ENCODE measurements at regions not wholly inside any gene's neighbourhood (a gene's known extent, or its start where the extent isn't known, plus 50 kb on each side); places are given as distances from the start of the nearest gene placed in this dataset.
"Not testable (repeated sequence)": the region's sequence is repeated elsewhere in the genome, so short reads cannot be mapped to it uniquely, and the experiment has no call there.

DNA sequence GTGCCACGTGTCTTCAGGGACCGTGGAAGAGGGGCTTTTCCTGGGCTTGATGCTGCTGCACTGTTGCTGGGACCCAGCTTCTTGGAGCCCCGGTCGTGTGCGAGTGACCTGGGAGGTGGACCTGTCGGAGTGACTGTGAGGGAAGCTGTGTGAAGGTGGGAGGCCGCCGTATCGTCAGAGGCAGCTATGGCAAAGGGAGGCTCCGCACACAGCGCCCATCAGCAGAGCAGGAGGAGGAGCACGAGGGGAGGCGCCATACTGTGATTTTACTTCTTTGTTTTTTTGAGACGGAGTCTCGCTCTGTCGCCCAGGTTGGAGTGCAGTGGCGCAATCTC, 171.0 kb downstream of the LAT start:
- DNase-seq, result not testable (repeated sequence)

DNA sequence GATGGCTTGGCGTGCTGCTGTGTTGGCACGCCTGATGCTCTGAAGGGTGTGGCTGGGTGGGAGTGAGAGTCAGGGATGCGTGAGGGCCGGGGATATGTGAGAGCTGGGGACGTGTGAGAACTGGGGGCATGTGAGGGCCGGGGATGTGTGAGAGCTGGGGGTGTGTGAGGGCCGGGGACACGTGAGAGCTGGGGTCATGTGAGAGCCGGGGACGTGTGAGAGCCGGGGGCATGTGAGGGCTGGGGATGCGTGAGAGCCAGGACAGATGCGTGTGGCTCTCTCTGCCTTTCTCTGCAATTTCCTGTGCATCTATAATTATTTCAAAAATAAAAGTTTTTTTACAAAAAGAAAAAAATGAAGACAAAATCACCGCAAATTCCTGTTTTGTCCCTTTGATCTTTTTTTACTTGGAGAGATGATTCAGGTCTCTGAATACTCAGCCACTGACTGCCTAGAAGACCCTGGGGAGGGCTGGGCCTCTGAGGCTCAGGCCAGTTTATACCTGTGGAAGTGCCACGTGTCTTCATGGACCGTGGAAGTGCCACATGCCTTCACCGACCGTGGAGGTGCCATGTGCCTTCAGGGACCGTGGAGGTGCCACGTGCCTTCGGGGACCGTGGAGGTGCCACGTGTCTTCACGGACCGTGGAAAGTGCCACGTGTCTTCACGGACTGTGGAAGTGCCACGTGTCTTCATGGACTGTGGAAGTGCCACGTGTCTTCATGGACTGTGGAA, 170.4 kb downstream of the LAT start:
- DNase-seq, result not testable (repeated sequence)

DNA sequence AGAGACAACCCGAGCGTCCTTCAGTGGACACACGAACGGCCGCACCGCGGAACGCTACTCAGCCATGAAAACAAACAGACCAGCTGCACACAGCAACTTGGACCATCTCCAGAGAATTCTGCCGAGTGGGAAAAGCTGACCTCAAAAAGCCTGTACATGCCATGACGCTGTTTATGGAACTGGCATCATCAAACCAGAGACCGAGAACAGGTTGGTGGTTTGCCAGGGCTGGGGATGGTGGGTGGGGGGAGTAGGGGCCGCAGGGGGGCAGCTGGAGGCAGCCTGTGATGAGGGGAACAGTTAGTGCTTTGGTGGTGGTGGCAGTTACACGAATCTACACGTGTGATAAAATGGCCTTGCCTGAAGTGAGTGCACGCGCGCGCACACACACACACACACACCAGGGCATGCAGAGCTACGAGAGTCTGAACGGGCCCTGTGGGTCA, 169.8 kb downstream of the LAT start:
- DNase-seq, result no peak

DNA sequence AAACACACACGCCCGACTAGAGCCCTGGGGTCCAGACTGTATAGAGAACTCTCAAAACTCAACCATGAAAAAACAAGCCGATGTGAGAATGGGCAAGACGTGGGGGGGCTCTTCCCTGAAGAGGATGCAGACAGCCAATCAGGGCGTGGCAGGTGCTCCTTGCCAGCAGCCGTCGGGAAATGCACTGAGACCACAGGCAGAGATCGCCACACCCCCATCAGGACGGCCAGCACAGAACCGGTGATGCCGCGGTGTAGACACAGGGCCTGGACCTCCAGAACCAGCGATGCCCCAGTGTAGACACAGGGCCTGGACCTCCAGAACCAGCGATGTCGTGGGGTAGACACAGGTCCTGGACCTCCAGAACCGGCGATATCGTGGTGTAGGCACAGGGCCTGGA, 169.2 kb downstream of the LAT start:
- no peak for DNase-seq

DNA sequence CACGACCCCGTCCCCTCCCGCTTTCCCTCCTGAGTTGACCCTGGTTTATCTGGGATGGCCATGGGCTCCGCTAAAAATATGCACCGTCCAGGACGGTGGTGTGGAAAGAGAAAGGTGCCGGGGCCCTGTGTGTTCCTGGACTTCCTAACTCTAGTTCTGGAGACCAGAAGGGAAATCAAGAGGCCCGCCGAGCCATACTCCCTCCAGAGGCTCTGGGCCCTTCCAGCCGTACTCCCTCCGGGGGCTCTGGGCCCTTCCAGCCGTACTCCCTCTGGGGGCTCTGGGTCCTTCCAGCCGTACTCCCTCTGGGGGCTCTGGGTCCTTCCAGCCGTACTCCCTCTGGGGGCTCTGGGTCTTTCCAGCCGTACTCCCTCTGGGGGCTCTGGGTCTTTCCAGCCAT, 168.5 kb downstream of the LAT start:
- not testable (repeated sequence) for DNase-seq

DNA sequence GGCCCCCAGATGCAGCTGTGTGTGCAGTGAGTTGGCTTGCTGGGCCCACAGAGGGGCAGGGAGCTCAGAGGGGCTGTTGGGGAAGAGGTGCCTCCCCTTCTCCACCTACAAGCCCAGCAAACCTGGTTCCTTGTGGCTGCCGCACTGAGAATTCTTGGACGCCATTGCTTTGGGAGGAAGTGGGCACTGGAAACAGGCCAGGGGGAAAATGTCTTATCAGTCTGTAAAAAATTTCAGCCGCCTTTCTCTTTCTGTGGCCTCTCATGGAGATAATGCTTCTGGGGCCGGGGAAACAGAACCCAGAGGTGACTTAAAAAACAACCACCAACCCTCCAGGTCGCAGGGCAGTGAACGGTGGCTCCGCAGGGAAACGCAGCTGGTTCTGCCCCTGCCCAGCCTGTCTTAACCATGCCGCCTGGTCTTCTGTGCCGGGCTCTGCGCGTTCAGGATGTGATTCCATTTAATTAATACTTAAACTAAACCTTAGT, 167.7 kb downstream of the LAT start:
- DNase-seq, result not testable (repeated sequence)

DNA sequence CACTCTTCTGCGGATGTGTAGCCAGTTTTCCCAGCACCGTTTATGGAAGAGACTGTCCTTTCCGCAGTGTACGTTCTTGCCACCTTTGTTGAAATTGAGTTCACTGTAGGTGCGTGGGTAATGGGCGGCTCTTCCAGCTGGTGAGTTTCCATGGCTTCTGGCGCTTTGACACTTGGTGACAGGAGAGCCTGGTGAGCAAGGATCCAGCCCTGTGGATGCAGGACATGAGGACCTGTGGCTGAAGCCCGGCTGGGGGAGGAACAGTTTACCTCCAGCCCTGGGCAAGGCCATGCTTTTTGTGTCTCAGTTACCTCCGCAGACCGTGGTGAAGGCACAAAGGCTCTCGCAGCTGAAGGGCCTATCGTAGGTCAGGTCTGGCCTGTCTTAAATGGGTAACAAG, 166.5 kb downstream of the LAT start:
- DNase-seq, result no peak

DNA sequence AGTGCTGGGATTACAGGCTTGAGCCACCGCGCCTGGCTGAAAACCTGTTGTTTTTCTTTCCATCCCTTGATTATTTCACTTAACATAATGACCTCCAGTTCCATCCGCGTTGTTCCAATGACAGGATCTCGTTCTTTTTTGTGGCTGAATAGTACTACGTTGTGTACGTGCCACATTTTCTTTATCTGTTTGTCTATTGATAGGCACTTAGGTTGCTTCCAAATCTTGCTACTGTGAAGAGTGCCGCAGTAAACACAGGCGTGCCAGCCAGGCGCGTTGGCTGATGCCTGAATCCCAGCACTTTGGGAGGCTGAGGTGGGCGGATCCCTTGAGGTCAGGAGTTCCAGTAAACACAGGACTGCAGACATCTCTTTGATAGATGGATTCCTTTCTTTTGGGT, 165.1 kb downstream of the LAT start:
- not testable (repeated sequence) for DNase-seq

DNA sequence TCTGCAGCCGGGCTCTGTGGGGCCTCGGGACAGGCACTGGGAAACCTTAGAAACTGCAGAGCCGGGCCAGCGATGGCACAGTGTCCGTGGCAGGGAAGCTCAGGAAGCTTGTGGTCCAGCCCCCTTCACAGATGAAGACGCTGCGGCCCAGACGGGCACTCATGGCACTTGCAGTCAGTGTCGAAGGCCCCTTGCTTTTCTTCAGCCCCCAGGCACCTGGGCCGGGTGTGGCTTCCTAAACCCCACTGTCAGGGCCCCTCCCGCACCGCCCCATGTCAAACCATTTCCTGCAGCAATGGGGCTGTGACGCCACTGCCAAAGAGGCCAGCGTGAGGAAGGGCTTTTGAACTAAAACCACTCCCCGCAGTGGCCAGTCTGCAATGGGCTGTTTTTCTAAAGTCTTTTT, 164.0 kb downstream of the LAT start:
- peak; percentile 78 for DNase-seq

DNA sequence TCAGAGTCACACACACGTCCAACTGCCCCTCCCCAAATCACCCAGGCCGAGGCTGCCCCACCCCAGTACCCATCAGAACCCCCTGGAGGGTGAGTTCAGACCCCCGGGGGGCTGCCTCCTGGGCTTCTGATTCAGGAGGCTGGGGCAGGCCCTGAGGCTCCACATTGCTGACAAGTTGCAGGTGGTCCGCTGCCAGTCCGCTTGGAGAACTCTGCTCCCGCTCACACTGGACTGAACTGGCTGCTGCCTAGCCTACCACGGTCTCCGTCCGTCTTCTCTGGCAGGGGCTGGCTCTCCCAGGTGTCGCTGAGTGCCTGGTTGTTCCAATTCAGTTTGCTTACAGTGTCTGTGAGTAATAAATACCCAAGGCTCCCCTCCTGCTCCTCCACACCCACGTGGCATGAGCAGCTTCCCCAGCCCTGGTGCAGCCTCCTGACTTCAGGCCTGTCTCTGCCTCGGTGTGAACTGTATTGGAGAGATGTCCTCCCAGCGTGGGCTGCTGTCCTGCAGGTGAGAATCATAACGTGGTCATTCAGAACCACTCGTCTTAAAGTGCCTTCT, 163.4 kb downstream of the LAT start:
- peak; percentile 14 for DNase-seq

DNA sequence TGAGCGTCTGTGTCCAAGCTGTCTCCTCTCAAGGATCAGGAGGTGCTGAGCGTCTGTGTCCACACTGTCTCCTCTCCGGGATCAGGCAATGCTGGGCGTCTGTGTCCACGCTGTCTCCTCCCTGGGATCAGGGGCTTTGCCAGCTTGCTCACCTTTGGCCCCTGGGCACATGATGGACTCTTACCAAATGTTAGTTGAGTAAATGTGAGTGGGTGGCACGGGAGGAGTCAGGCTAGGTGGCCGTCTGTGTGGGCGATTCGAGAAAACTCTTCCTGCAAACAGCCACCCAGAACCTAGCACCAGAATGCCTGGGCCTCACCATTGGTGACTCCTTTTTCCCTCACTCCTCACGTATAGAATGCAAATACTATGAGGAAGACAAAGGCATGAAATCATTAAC, 162.9 kb downstream of the LAT start:
- not testable (repeated sequence) for DNase-seq

DNA sequence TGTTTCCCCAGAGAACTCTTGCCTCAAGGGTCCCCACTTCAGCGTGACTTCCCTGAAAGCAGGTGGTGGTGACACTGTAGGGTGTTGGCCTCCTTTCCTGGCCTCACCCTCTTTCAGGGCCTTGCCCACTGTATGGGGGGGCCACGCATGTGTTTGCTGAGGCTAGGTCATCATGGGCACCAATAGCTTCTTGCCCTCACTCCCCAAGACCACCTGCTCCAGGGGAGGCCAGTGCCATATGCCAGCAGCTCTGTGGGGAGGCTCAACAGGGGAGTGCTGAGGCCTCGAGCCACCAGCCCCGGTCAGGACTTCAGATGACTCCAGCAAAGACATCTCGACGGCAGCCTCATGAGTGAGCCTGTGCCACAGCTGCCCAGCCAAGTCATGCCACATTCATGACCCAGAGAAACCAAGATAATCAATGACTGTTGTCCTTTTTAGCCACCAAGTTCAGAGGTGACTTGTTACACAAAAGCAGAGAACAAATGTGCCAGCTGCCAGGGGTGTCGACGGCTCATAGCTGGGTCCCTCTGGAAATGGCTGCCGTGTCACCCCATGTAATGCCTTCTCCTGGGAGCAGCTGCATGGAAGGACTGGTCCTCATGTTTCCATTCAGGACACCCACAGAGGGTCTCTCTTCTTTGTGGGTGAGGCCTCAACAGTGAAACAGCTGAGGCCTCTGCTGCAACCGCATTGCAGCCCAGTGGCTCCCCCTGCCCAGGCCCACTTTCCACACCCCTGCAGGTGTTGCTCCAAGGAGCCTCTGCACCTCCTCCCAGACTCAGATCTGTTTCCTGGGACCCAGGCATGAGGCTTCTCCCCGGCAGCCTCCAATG, 162.2 kb downstream of the LAT start:
- DNase-seq, result not testable (repeated sequence)

DNA sequence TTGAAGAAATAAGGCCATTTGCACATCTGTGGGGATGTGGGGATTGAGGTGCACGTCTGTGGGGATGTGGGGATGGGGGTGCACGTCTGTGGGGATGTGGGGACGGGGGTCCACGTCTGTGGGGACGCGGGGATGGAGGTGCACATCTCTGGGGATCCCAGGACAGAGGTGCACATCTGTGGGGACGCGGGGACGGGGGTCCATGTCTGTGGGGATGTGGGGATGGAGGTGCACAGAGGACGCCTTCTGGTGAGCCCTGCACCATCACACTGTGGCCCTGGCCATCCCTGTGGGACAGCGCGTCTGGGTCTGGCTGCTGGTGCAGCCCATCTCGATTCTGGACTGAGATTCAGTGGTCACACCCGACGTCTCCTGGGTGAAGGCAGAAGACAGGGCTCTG, 161.4 kb downstream of the LAT start:
- DNase-seq, result no peak

DNA sequence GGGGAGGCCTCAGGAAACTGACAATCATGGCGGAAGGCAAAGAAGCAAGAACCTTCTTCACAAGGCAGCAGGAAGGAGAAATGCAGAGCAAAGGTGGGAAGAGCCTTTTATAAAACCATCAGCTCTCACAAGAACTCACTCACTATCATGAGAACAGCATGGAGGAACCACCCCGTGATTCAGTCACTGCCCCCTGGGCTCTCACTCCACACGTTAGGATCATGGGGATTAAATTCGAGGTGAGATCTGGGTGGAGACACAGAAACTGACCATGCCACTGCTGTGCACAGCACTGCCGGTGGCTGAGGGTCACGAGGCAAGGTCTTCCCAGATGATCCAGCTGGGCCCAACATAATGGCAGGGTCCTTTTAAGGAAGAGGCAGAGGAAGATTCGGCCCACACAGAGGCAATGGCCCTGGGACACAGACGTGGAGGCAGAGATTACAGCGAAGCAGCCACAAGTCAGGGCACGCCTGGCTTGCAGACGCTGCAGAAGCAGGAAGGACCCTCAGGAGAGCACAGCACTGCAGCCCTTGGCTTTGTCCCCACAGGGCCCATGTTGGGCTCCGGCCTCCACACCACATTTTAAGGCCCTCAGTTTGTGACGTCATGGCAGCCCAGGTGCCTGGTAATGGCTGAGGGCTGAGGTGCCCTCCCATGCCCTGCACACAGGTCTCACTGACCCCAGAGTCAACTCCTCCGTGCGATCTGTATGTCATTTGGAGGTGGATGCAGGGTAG, 160.8 kb downstream of the LAT start:
- DNase-seq, result not testable (repeated sequence)

DNA sequence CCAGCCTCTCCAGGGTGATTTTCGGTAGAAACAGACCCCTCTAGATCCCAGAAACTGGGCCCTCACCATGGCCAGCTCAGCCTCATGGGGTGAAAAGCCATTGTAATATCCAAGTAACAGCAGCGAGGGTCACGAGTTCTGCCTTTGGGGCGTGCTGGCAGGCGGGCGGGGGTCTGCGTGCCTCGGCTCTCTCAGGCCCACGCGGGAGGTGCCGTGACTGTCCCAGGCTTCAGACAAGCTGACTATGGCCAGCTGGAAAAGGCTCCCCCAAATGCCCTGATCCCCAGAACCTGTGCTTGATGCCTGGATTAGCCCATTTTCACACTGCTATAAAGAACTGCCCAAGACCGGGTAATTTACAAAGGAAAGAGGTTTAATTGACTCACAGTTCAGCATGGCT, 160.2 kb downstream of the LAT start:
- not testable (repeated sequence) for DNase-seq

DNA sequence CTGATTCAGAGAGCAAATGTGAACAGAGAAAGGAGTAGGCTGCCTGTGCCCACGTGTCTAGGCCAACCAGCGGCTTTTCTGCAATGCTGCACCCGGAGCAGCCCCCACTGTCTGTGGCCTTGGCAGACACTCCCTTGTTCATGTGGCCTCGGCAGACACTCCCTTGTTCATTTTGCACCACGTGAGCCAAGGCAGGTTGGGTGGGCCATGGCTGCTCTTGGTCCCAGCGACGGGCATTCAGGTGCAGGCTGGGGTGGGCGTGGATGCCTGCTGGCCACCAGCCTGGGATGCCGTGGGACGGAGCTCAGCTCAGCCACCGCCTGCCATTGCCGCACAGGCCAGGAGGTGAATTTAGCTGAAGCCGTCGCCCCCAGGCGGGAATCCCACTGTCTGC, 159.8 kb downstream of the LAT start:
- DNase-seq, result not testable (repeated sequence)

DNA sequence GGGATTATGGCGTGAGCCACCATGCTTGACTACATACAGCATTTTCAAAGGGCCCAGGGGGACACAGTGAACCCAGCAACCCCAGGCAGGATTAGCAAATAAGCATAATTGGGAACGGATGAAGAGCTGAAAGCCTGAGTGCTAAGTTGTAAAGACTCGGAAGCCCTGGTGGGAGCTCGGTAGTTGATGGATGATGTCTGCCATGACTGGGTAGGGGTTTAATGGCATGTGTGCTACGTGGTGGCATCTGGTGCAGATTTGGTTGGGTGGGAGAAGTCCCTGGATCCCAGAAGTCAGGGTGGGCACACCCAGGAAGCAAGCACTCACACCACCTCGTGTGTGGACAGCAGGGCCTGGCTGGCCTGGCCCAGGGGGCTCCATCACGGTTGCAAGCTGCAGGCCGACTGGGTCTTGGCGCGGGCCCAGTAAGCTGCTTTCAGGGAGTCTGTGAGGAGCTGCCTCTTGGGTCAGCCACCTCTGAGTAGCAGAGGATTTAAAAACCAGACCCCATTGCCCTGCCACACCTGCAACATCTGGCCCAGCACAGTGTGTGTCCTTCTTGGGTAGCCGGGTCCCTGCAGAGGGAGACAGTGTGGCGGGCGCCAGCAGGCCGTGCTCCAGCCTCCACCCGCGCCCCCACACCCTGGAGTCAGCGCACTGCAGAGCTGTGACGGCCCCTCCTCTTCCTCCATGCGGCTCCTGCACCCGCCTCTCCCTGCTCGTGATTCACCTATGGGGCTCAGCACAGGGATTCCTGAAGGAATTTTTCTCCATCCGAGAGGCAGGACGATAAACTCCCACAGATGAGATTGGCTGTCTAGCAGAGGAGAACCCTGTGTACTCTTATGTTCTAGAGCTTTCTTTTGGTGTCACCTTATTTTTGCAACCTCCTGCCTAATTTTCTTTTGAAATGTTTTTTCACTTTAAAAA, 159.2 kb downstream of the LAT start:
- DNase-seq, result not testable (repeated sequence)

DNA sequence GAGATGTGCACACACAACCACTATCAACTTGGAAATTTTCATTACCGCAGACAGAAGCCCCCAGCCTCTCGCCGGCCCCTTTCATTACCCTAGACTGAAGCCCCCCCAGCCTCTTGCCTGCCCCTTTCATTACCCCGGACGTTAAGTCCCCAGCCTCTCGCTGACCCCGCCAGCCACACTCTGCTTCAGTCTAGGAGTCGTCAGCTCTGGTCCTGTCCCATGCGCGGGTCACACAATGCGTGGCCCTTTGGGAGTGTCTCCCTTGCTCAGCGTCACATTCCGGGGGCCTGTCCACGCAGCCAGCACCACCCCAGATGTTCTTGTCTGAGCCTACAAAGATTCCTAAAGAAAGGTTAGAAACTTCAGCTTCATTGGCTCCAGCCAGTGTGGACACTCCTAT, 157.7 kb downstream of the LAT start:
- DNase-seq, result not testable (repeated sequence)

DNA sequence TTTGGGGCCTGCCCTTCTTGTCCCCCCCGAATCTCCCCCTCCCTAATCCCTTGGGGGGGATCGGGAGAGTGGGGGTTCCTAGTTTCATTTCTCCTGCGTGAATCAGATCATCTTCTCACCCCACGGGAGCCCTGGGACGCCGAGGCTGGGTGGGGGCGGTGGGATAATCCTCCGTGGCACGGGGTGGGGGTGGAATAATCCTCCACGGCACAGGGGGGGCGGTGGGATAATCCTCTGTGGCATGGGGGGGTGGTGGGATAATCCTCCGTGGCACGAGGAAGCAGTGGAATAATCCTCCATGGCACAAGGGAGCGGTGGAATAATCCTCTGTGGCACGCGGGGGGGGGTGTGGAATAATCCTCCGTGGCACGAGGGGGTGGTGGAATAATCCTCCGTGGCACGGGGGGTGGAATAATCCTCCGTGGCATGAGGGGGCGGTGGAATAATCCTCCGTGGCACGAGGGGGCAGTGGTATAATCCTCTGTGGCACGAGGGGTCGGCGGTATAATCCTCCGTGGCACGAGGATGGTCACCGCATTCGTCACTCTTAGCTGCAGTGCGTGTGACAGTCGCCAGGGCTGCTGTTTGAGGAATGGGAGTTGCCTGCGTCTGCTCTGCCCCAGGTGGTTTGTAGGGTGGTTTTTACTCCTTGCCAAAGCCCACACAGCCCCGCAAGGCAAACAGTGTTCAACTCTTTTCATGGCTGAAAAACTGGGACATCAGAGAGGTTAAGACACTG, 156.9 kb downstream of the LAT start:
- no peak for DNase-seq

DNA sequence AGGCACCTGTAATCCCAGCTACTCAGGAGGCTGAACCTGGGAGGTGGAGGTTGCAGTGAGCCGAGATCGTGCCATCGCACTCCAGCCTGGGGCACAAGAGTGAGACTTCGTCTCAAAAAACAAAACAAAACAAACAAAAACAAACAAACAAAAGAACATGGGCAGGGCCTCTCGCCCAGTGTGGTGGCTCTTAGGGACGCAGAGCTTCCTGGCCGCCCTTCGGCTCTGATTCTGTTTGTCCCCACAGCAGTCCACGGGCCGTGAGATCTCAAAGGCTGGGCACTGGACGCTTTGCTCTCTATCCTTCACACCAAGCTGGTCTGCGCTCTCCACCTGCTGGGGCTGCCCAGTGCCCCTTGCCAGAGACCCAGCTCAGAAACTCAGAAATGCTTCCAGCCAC, 156.3 kb downstream of the LAT start:
- not testable (repeated sequence) for DNase-seq
